ENCODE measurements at regions not wholly inside any gene's neighbourhood (a gene's known extent, or its start where the extent isn't known, plus 50 kb on each side); places are given as distances from the start of the nearest gene placed in this dataset.

GRCh38 chr14:66361013-66361412 lies 125.2 kb upstream of the CCDC196 start:
- no peak for TF ChIP-seq EZH2 (IDR thresholded peaks at IDR 0.05; ENCODE audit: borderline replicate concordance, low read depth, low read length, poor library complexity, severe bottlenecking)
- TF ChIP-seq CTCF (conservative IDR thresholded peaks at IDR 0.05; ENCODE audit: low read depth, low read length) = no peak
- no TSS peak for BruUV-seq (replicated peaks)
- H3K36me3 ChIP-seq (ENCODE audit: insufficient read depth, low read length, poor library complexity, severe bottlenecking) = no peaks in the 10 kb centered on the region
- H3K4me1 ChIP-seq (ENCODE audit: insufficient read depth, low read length, poor library complexity, severe bottlenecking) = no peaks in the 10 kb centered on the region
- no peak overlapping the region for H3K27ac ChIP-seq (ENCODE audit: low read depth, low read length, poor library complexity, severe bottlenecking)
- intact Hi-C loops (cut with micrococcal nuclease; ENCODE audit: unreplicated experiment) = no loop called here
- H3K27me3 ChIP-seq (replicated peaks; ENCODE audit: insufficient read depth, low read depth, low read length, poor library complexity) = no peaks in the 10 kb centered on the region
- H3K9me3 ChIP-seq (ENCODE audit: low read depth, low read length, poor library complexity, severe bottlenecking) = no peaks in the 10 kb centered on the region
- ChIA-PET CTCF (no interaction called here), POLR2A (ENCODE audit: low non-redundant PET) (no interaction called here)
- H3K4me3 ChIP-seq (ENCODE audit: low read depth, low read length, poor library complexity, severe bottlenecking) = no peak overlapping the region
- DNase-seq (ENCODE audit: low spot score) = no peak

GRCh38 chr14:66365388-66365787 lies 120.8 kb upstream of the CCDC196 start:
- ChIA-PET POLR2A (ENCODE audit: low non-redundant PET) (no interaction called here), CTCF (no interaction called here)
- intact Hi-C loops (cut with micrococcal nuclease; ENCODE audit: unreplicated experiment) = no loop called here
- Histone ChIP-seq H3K4me3 (ENCODE audit: low read depth, low read length, poor library complexity, severe bottlenecking) (no peak overlapping the region), H3K27ac (ENCODE audit: low read depth, low read length, poor library complexity, severe bottlenecking) (no peak overlapping the region), H3K4me1 (ENCODE audit: insufficient read depth, low read length, poor library complexity, severe bottlenecking) (no peaks in the 10 kb centered on the region), H3K27me3 (replicated peaks; ENCODE audit: insufficient read depth, low read depth, low read length, poor library complexity) (no peaks in the 10 kb centered on the region), H3K36me3 (ENCODE audit: insufficient read depth, low read length, poor library complexity, severe bottlenecking) (no peaks in the 10 kb centered on the region), H3K9me3 (ENCODE audit: low read depth, low read length, poor library complexity, severe bottlenecking) (no peaks in the 10 kb centered on the region)
- no peak for DNase-seq (ENCODE audit: low spot score)
- no TSS peak for BruUV-seq (replicated peaks)
- TF ChIP-seq EZH2 (IDR thresholded peaks at IDR 0.05; ENCODE audit: borderline replicate concordance, low read depth, low read length, poor library complexity, severe bottlenecking) = no peak
- TF ChIP-seq CTCF (conservative IDR thresholded peaks at IDR 0.05; ENCODE audit: low read depth, low read length) = no peak

- Histone ChIP-seq H3K27me3 (replicated peaks; ENCODE audit: insufficient read depth, low read depth, low read length, poor library complexity) (no peaks in the 10 kb centered on the region), H3K4me3 (ENCODE audit: low read depth, low read length, poor library complexity, severe bottlenecking) (no peak overlapping the region), H3K4me1 (ENCODE audit: insufficient read depth, low read length, poor library complexity, severe bottlenecking) (no peaks in the 10 kb centered on the region), H3K36me3 (ENCODE audit: insufficient read depth, low read length, poor library complexity, severe bottlenecking) (no peaks in the 10 kb centered on the region), H3K27ac (ENCODE audit: low read depth, low read length, poor library complexity, severe bottlenecking) (no peak overlapping the region), H3K9me3 (ENCODE audit: low read depth, low read length, poor library complexity, severe bottlenecking) (no peaks in the 10 kb centered on the region)
- BruUV-seq (replicated peaks) = no TSS peak
- POLR2A ChIA-PET (ENCODE audit: low non-redundant PET) = no interaction called here
- intact Hi-C loops (cut with micrococcal nuclease; ENCODE audit: unreplicated experiment) = no loop called here
- CTCF ChIA-PET = no interaction called here
- DNase-seq (ENCODE audit: low spot score) = no peak
- no peak for TF ChIP-seq CTCF (conservative IDR thresholded peaks at IDR 0.05; ENCODE audit: low read depth, low read length)
- no peak for TF ChIP-seq EZH2 (IDR thresholded peaks at IDR 0.05; ENCODE audit: borderline replicate concordance, low read depth, low read length, poor library complexity, severe bottlenecking)
These were observed 116.9 kb upstream of the CCDC196 start for GRCh38 chr14:66369157-66369697.
